22Rv1 (cell line): ENCODE measurements at regions not wholly inside any gene's neighbourhood (a gene's known extent, or its start where the extent isn't known, plus 50 kb on each side); places are given as distances from the start of the nearest gene placed in this dataset.

ENCODE experiments used
- ZFX ChIP-seq: fragments of 450-650 bp; IDR thresholded peaks from 2 replicates; pipeline ENCODE4 v1.6.1; 2017; ENCODE audit warnings: antibody characterized with exemption, borderline replicate concordance
- TF ChIP-seq, protein P1 (sequence below): fragments of 450-650 bp; IDR thresholded peaks from 2 replicates; pipeline ENCODE4 v1.5.1; 2017; ENCODE audit warnings: mild to moderate bottlenecking

DNA sequence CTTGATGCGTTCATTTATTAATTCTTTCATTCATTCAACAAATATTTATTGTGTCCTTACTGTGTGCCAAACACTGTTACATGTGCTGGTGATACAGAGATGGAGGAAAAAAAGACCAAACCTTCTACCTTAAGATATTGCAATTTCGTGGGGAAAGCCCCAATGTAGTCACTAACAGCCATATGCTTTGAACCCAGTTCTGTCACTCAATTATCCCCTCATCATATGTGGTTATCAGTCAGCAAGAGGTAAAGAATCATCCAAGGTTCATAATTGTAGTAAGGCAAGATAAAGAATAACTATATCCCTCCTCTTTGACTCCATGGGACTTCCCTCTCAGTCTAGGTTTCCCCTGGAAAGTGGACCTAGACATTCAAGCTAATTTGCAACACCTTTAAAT lies 1185.6 kb upstream of the CELF4 start:
- TF ChIP-seq, protein P1, sequence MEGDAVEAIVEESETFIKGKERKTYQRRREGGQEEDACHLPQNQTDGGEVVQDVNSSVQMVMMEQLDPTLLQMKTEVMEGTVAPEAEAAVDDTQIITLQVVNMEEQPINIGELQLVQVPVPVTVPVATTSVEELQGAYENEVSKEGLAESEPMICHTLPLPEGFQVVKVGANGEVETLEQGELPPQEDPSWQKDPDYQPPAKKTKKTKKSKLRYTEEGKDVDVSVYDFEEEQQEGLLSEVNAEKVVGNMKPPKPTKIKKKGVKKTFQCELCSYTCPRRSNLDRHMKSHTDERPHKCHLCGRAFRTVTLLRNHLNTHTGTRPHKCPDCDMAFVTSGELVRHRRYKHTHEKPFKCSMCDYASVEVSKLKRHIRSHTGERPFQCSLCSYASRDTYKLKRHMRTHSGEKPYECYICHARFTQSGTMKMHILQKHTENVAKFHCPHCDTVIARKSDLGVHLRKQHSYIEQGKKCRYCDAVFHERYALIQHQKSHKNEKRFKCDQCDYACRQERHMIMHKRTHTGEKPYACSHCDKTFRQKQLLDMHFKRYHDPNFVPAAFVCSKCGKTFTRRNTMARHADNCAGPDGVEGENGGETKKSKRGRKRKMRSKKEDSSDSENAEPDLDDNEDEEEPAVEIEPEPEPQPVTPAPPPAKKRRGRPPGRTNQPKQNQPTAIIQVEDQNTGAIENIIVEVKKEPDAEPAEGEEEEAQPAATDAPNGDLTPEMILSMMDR, result no peak
- TF ChIP-seq ZFX, result no peak
